Right lobe of liver (tissue), 4 donors: ENCODE measurements at regions not wholly inside any gene's neighbourhood (a gene's known extent, or its start where the extent isn't known, plus 50 kb on each side); places are given as distances from the start of the nearest gene placed in this dataset.

Experiments used
- CTCF ChIP-seq, 4 donors: fragments of 200-600 bp in 3 of 4; fragments of 450-650 bp in 1 of 4; IDR thresholded peaks; one replicate each; pipeline versions ENCODE4 v1.5.1 to v1.8.0; 2016 to 2022; ENCODE audit warnings: antibody characterized with exemption in 4 of 4, mild to moderate bottlenecking in 2 of 4
- POLR2A ChIP-seq: fragments of 450-650 bp; IDR thresholded peaks from one replicate; pipeline ENCODE4 v1.6.1; 2017; ENCODE audit warnings: antibody characterized with exemption, mild to moderate bottlenecking
- donor health status: DM: no; HTN: no; CAD: no.
- donor health status: DM: no; HTN: no; CAD: no.
- donor health status: DM: no; HTN: yes; CAD: no.

GRCh38 chr18:43775591-43775990, 498.3 kb upstream of the SYT4 start:
- TF ChIP-seq POLR2A (no peak), CTCF (IDR thresholded peaks at IDR 0.05) (no peak)
